HepG2 (cell line): ENCODE measurements at regions not wholly inside any gene's neighbourhood (a gene's known extent, or its start where the extent isn't known, plus 50 kb on each side); places are given as distances from the start of the nearest gene placed in this dataset.

Experiments used
- ATAC-seq: fragments of 200-7000 bp; cut with Tn5 transposase; 3 replicates; pipeline ENCODE4 v1.9.1; 2020; ENCODE audit warnings: mild to moderate bottlenecking, moderate library complexity
- BruUV-seq: library from RNA; stranded (reverse); fragments of 400-500 nt; replicated peaks from 2 replicates; lab custom pipeline; 2021; lab: Mats Ljungman, UMichigan
- CTCF ChIA-PET: fragments of 300-600 bp; formaldehyde crosslinking; extraction: SDS; loops from one replicate; lab custom pipeline; 2021; ENCODE audit warnings: low total read pairs, inconsistent platforms, low intra/inter-chr PET ratio; lab: Yijun Ruan, JAX
- POLR2A ChIA-PET: fragments of 350-600 bp; sonication (Branson Sonifier 250); formaldehyde crosslinking; loops from one replicate; lab custom pipeline; 2020; ENCODE audit warnings: antibody characterized with exemption, inconsistent platforms; lab: Yijun Ruan, JAX
- DNase-seq: peaks from one replicate; pipeline ENCODE4 v3.0.0-alpha.2; 2015; ENCODE audit warnings: low spot score
- FAIRE-seq: peaks from 3 replicates; lab custom pipeline; 2011; peaks lifted over from hg19 to GRCh38; lab: Jason Lieb, UNC
- H2AFZ ChIP-seq: one replicate; pipeline ENCODE4 v1.6.1; 2011; ENCODE audit warnings: low read length, inconsistent platforms
- H3K27ac ChIP-seq: fragments of 300-600 bp; 3 replicates; pipeline ENCODE4 v1.8.0; 2011; ENCODE audit warnings: mixed run types, mild to moderate bottlenecking, mixed read lengths, low read length, inconsistent platforms; ENCODE audit not compliant: insufficient read depth; ENCODE audit errors: extremely low read length
- H3K27me3 ChIP-seq, 2 experiments: fragments of 200-600 bp in 1 of 2; 2 replicates in 1 of 2; 3 replicates in 1 of 2; pipeline versions ENCODE4 v1.6.0 to v1.8.0; 2011; ENCODE audit warnings: low read length in 2 of 2, mild to moderate bottlenecking in 2 of 2, moderate library complexity in 2 of 2, inconsistent platforms in 1 of 2; ENCODE audit not compliant: insufficient read depth in 2 of 2, control insufficient read depth in 1 of 2
- H3K36me3 ChIP-seq, 2 experiments: fragments of 200-600 bp in 1 of 2; replicated peaks in 1 of 2; 2 replicates in 1 of 2; 3 replicates in 1 of 2; pipeline versions ENCODE4 v1.5.1 to v1.8.0; 2011; ENCODE audit warnings: low read length in 2 of 2, inconsistent platforms in 1 of 2; ENCODE audit not compliant: insufficient read depth in 2 of 2, control insufficient read depth in 1 of 2
- H3K4me1 ChIP-seq: 2 replicates; pipeline ENCODE4 v1.5.1; 2012; ENCODE audit warnings: low read length, inconsistent platforms; ENCODE audit not compliant: insufficient read depth
- H3K4me2 ChIP-seq: 2 replicates; pipeline ENCODE4 v1.6.0; 2011; ENCODE audit warnings: low read depth, low read length, inconsistent platforms
- H3K4me3 ChIP-seq, 3 experiments: fragments of 200-600 bp in 1 of 3; sonication (generic), shearing (Covaris generic) in 1 of 3; replicated peaks in 1 of 3; 2 replicates each; pipeline ENCODE4 v1.5.1; 2011 to 2016; ENCODE audit warnings: low read length in 3 of 3, inconsistent platforms in 2 of 3, low read depth in 2 of 3, mild to moderate bottlenecking in 2 of 3, control low read depth in 1 of 3, mixed read lengths in 1 of 3; ENCODE audit not compliant: insufficient read depth in 1 of 3
- H3K79me2 ChIP-seq: one replicate; pipeline ENCODE4 v1.6.1; 2011; ENCODE audit warnings: low read length, inconsistent platforms; ENCODE audit not compliant: insufficient read depth
- H3K9ac ChIP-seq: 2 replicates; pipeline ENCODE4 v1.6.0; 2011; ENCODE audit warnings: mild to moderate bottlenecking, low read depth, low read length, inconsistent platforms; ENCODE audit not compliant: insufficient read depth
- H3K9me3 ChIP-seq: 2 replicates; pipeline ENCODE4 v1.5.1; 2012; ENCODE audit warnings: mild to moderate bottlenecking, low read length
- H4K20me1 ChIP-seq: 2 replicates; pipeline ENCODE4 v1.6.0; 2011; ENCODE audit warnings: inconsistent platforms, mild to moderate bottlenecking, low read length, moderate library complexity; ENCODE audit not compliant: insufficient read depth
- ASH2L ChIP-seq: fragments of 300-600, 200-600 bp; sonication (generic); IDR thresholded peaks from 2 replicates; pipeline ENCODE4 v1.7.0; 2017; ENCODE audit warnings: low read depth, mild to moderate bottlenecking, moderate library complexity, mixed read lengths, low read length; ENCODE audit not compliant: insufficient read length
- ATF2 ChIP-seq: sonication (generic); formaldehyde crosslinking; IDR thresholded peaks from 2 replicates; pipeline ENCODE4 v1.4.0; 2020; ENCODE audit warnings: missing genetic modification reagents
- BHLHE40 ChIP-seq: IDR thresholded peaks from 2 replicates; pipeline ENCODE4 v1.6.1; 2011; ENCODE audit warnings: low read length, improper control_type of control experiment
- CEBPG ChIP-seq: IDR thresholded peaks from 2 replicates; pipeline ENCODE4 v1.6.1; 2016
- ESRRA ChIP-seq: sonication (generic); formaldehyde crosslinking; IDR thresholded peaks from 2 replicates; pipeline ENCODE4 v1.5.1; 2020; ENCODE audit warnings: mild to moderate bottlenecking, low read depth, missing genetic modification reagents
- JUN ChIP-seq: sonication (generic); formaldehyde crosslinking; IDR thresholded peaks from 2 replicates; pipeline ENCODE4 v1.4.0; 2020; ENCODE audit warnings: mild to moderate bottlenecking, missing genetic modification reagents
- MAFG ChIP-seq: sonication (generic); formaldehyde crosslinking; IDR thresholded peaks from 2 replicates; pipeline ENCODE4 v1.5.1; 2020; ENCODE audit warnings: mild to moderate bottlenecking, missing genetic modification reagents
- MTA3 ChIP-seq: sonication (generic); formaldehyde crosslinking; IDR thresholded peaks from 2 replicates; pipeline ENCODE4 v1.4.0; 2020; ENCODE audit warnings: missing genetic modification reagents
- NCOA1 ChIP-seq: sonication (generic); formaldehyde crosslinking; IDR thresholded peaks from 2 replicates; pipeline ENCODE4 v1.9.0; 2021; ENCODE audit warnings: missing genetic modification reagents
- RAD51 ChIP-seq: fragments of 450-650 bp; IDR thresholded peaks from 2 replicates; pipeline ENCODE4 v1.6.1; 2016; ENCODE audit warnings: borderline replicate concordance
- ZMAT3 ChIP-seq: sonication (generic); formaldehyde crosslinking; conservative IDR thresholded peaks from 2 replicates; pipeline ENCODE4 v1.7.0; 2021; ENCODE audit warnings: missing genetic modification reagents
- ZNF160 ChIP-seq: sonication (generic); formaldehyde crosslinking; IDR thresholded peaks from 2 replicates; pipeline ENCODE4 v1.8.0; 2022; ENCODE audit warnings: mild to moderate bottlenecking, inconsistent platforms, missing genetic modification reagents
- ZNF577 ChIP-seq: sonication (generic); formaldehyde crosslinking; IDR thresholded peaks from 2 replicates; pipeline ENCODE4 v1.4.0; 2020; ENCODE audit warnings: mild to moderate bottlenecking, low read depth, missing genetic modification reagents, borderline replicate concordance
- ZSCAN12 ChIP-seq: sonication (generic); formaldehyde crosslinking; IDR thresholded peaks from 2 replicates; pipeline ENCODE4 v1.9.0; 2021; ENCODE audit warnings: mild to moderate bottlenecking, missing genetic modification reagents
- in situ Hi-C: cut with HindIII; loops from 2 replicates; pipeline ENCODE4 v1.10.0; 2017; ENCODE audit warnings: low pct_unique_long_range_greater_than_20kb; ENCODE audit not compliant: extremely low pct_ligation_motif_present
- intact Hi-C: fragments of 100-400 bp; cut with micrococcal nuclease; formaldehyde crosslinking; loops from one replicate; pipeline ENCODE4 v1.10.0; 2022; ENCODE audit not compliant: unreplicated experiment
- TF ChIP-seq, protein P1 (sequence below): IDR thresholded peaks from 2 replicates; pipeline ENCODE4 v1.6.1; 2016

DNA sequence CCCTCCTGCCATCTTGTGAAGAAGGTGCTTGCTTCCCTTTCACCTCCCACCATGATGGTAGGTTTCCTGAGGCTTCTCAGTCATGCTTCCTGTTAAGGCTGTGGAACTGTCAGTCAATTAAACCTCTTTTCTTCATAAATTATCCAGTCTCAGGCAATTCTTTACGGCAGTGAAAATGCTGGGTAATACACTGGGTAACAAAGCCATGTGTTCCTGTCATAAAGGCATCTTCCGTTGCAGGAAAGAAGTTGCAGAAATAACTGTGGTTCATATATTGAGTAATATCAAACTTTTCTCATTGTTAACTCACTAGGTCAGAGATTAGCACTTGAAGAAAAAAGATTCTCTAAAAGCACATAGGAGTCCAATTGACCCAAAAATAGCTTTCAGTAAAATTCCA is 163.9 kb upstream of the HNMT start (continued):
- no peak for TF ChIP-seq ZNF577
- TF ChIP-seq ASH2L = no peak
- TF ChIP-seq, protein P1, sequence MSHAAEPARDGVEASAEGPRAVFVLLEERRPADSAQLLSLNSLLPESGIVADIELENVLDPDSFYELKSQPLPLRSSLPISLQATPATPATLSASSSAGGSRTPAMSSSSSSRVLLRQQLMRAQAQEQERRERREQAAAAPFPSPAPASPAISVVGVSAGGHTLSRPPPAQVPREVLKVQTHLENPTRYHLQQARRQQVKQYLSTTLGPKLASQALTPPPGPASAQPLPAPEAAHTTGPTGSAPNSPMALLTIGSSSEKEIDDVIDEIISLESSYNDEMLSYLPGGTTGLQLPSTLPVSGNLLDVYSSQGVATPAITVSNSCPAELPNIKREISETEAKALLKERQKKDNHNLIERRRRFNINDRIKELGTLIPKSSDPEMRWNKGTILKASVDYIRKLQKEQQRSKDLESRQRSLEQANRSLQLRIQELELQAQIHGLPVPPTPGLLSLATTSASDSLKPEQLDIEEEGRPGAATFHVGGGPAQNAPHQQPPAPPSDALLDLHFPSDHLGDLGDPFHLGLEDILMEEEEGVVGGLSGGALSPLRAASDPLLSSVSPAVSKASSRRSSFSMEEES (CRISPR knock-in tag) = no peak
- TF ChIP-seq RAD51 = no peak
- no peak for TF ChIP-seq CEBPG (CRISPR knock-in tag)
- TF ChIP-seq ZMAT3 = no peak

- no peak overlapping the region for H3K4me3 ChIP-seq
- no TSS peak for BruUV-seq
- CTCF ChIA-PET = no interaction called here
- H3K4me1 ChIP-seq = no peaks in the 10 kb centered on the region
- H3K4me2 ChIP-seq = no peak overlapping the region
- no peaks in the 10 kb centered on the region for H4K20me1 ChIP-seq
- ATAC-seq (no peak), FAIRE-seq (no peak), DNase-seq (no peak)
- H3K9ac ChIP-seq = no peak overlapping the region
- H3K9me3 ChIP-seq = no peaks in the 10 kb centered on the region; the same call in 1 of the 2 replicates
- H3K36me3 ChIP-seq = no peaks in the 10 kb centered on the region
- in situ Hi-C loops = no loop called here
- TF ChIP-seq NCOA1 (CRISPR knock-in tag) (no peak), ZSCAN12 (CRISPR knock-in tag) (no peak), JUN (CRISPR knock-in tag) (no peak), MAFG (CRISPR knock-in tag) (no peak), BHLHE40 (no peak), ZNF160 (CRISPR knock-in tag) (no peak), ATF2 (no peak), ESRRA (CRISPR knock-in tag) (no peak), MTA3 (CRISPR knock-in tag) (no peak)
- no peak overlapping the region for H2AFZ ChIP-seq
- POLR2A ChIA-PET = no interaction called here
- no peaks in the 10 kb centered on the region for H3K27me3 ChIP-seq
- no peak overlapping the region for H3K27ac ChIP-seq
- intact Hi-C loops = no loop called here
- H3K79me2 ChIP-seq = no peaks in the 10 kb centered on the region
Observed at GRCh38 chr2:137801228-137801627, 163.0 kb upstream of the HNMT start.
